Stimulated activated effector memory CD8-positive, alpha-beta T cell treated with anti-CD3 and anti-CD28 coated beads, Interleukin-12 subunit alpha, Interleukin-12 subunit beta, amount 100 ng/mL, for 72 hours (primary cell): ENCODE measurements at regions not wholly inside any gene's neighbourhood (a gene's known extent, or its start where the extent isn't known, plus 50 kb on each side); places are given as distances from the start of the nearest gene placed in this dataset.

Experiments
- ATAC-seq: fragments of 150-1000 bp; cut with Tn5 transposase; 2 replicates; pipeline ENCODE4 v1.10.0; 2021
- DNase-seq, 2 donors: peaks; one replicate each; pipeline ENCODE4 v3.0.0; 2021 to 2022; ENCODE audit warnings: low spot score in 2 of 2
- H3K27ac Mint-ChIP-seq: one replicate; pipeline ENCODE4 v1.8.0; 2022; ENCODE audit warnings: mild to moderate bottlenecking, mixed read lengths
- H3K36me3 Mint-ChIP-seq: one replicate; pipeline ENCODE4 v1.8.0; 2022; ENCODE audit warnings: mild to moderate bottlenecking, mixed read lengths
- H3K4me1 Mint-ChIP-seq: one replicate; pipeline ENCODE4 v1.8.0; 2022; ENCODE audit warnings: mixed read lengths
- H3K4me3 Mint-ChIP-seq: one replicate; pipeline ENCODE4 v1.8.0; 2022; ENCODE audit warnings: mild to moderate bottlenecking, mixed read lengths
- H3K9me3 Mint-ChIP-seq: one replicate; pipeline ENCODE4 v1.8.0; 2022; ENCODE audit warnings: mixed read lengths

GRCh38 chr9:31236344-31236743 is 1148.1 kb upstream of the ACO1 start:
- no peak overlapping the region for H3K4me3 Mint-ChIP-seq
- H3K27ac Mint-ChIP-seq, result no peak overlapping the region
- H3K36me3 Mint-ChIP-seq, result no peaks in the 10 kb centered on the region
- DNase-seq (no peak), ATAC-seq (peak; percentile 66)
- H3K9me3 Mint-ChIP-seq, result no peaks in the 10 kb centered on the region
- peaks cover 4% of the 10 kb centered on the region for H3K4me1 Mint-ChIP-seq

- Mint-ChIP-seq H3K27ac (no peak overlapping the region), H3K36me3 (no peaks in the 10 kb centered on the region), H3K9me3 (no peaks in the 10 kb centered on the region), H3K4me1 (no peaks in the 10 kb centered on the region), H3K4me3 (no peak overlapping the region)
- ATAC-seq (no peak), DNase-seq (no peak)
Measured at GRCh38 chr9:31243386-31243785, 1141.1 kb upstream of the ACO1 start.

- H3K9me3 Mint-ChIP-seq, result peaks cover 3% of the 10 kb centered on the region
- H3K4me3 Mint-ChIP-seq, result no peak overlapping the region
- no peaks in the 10 kb centered on the region for H3K36me3 Mint-ChIP-seq
- H3K27ac Mint-ChIP-seq, result no peak overlapping the region
- DNase-seq (no peak), ATAC-seq (no peak)
- H3K4me1 Mint-ChIP-seq, result no peaks in the 10 kb centered on the region
Measured at GRCh38 chr9:31248156-31248555, 1136.3 kb upstream of the ACO1 start.

GRCh38 chr9:31251386-31251785 is 1133.1 kb upstream of the ACO1 start:
- DNase-seq (no peak), ATAC-seq (no peak)
- Mint-ChIP-seq H3K4me1 (no peaks in the 10 kb centered on the region), H3K36me3 (no peaks in the 10 kb centered on the region), H3K4me3 (no peak overlapping the region), H3K27ac (no peak overlapping the region), H3K9me3 (peaks cover 5% of the 10 kb centered on the region)

- H3K36me3 Mint-ChIP-seq, result no peaks in the 10 kb centered on the region
- H3K4me3 Mint-ChIP-seq, result no peak overlapping the region
Measured at GRCh38 chr9:31253800-31254762, 1130.4 kb upstream of the ACO1 start.

GRCh38 chr9:31255211-31255610 is 1129.2 kb upstream of the ACO1 start:
- Mint-ChIP-seq H3K4me1 (no peaks in the 10 kb centered on the region), H3K36me3 (no peaks in the 10 kb centered on the region), H3K9me3 (peaks cover 5% of the 10 kb centered on the region), H3K4me3 (no peak overlapping the region), H3K27ac (no peak overlapping the region)
- DNase-seq (no peak), ATAC-seq (no peak)

More at GRCh38 chr9:31253800-31254762, 1130.4 kb upstream of the ACO1 start:
- no peak for DNase-seq
- Mint-ChIP-seq H3K9me3 (peaks cover 5% of the 10 kb centered on the region), H3K27ac (no peak overlapping the region), H3K4me1 (no peaks in the 10 kb centered on the region)
- ATAC-seq, result no peak

- no peak overlapping the region for H3K4me3 Mint-ChIP-seq
- no peaks in the 10 kb centered on the region for H3K9me3 Mint-ChIP-seq
- ATAC-seq (no peak), DNase-seq (no peak)
- H3K27ac Mint-ChIP-seq, result no peak overlapping the region
- H3K4me1 Mint-ChIP-seq, result no peaks in the 10 kb centered on the region
- H3K36me3 Mint-ChIP-seq, result no peaks in the 10 kb centered on the region
Measured at GRCh38 chr9:31259824-31260223, 1124.6 kb upstream of the ACO1 start.

- Mint-ChIP-seq H3K4me3 (no peak overlapping the region), H3K36me3 (no peaks in the 10 kb centered on the region), H3K27ac (no peak overlapping the region), H3K9me3 (no peaks in the 10 kb centered on the region), H3K4me1 (peaks cover 6% of the 10 kb centered on the region)
- DNase-seq (no peak), ATAC-seq (peak; percentile 74)
Measured at GRCh38 chr9:31272456-31273295, 1111.8 kb upstream of the ACO1 start.

- Mint-ChIP-seq H3K27ac (no peak overlapping the region), H3K9me3 (no peaks in the 10 kb centered on the region), H3K4me1 (peaks cover 6% of the 10 kb centered on the region)
Measured at GRCh38 chr9:31275419-31275818, 1109.0 kb upstream of the ACO1 start.

GRCh38 chr9:31290731-31291130 is 1093.7 kb upstream of the ACO1 start:
- Mint-ChIP-seq H3K36me3 (no peaks in the 10 kb centered on the region), H3K27ac (no peak overlapping the region), H3K4me3 (no peak overlapping the region), H3K4me1 (no peaks in the 10 kb centered on the region), H3K9me3 (no peaks in the 10 kb centered on the region)
- ATAC-seq (no peak), DNase-seq (no peak)

More at GRCh38 chr9:31275419-31275818, 1109.0 kb upstream of the ACO1 start:
- no peak overlapping the region for H3K4me3 Mint-ChIP-seq
- H3K36me3 Mint-ChIP-seq, result no peaks in the 10 kb centered on the region
- DNase-seq (no peak), ATAC-seq (no peak)

- Mint-ChIP-seq H3K27ac (no peak overlapping the region), H3K36me3 (no peaks in the 10 kb centered on the region), H3K4me3 (no peak overlapping the region), H3K4me1 (peaks cover 20% of the 10 kb centered on the region), H3K9me3 (no peaks in the 10 kb centered on the region)
- DNase-seq (no peak), ATAC-seq (peak; percentile 50)
Measured at GRCh38 chr9:31302620-31303418, 1081.6 kb upstream of the ACO1 start.

GRCh38 chr9:31304576-31304975 is 1079.9 kb upstream of the ACO1 start:
- Mint-ChIP-seq H3K4me1 (peaks cover 20% of the 10 kb centered on the region), H3K4me3 (no peak overlapping the region), H3K27ac (no peak overlapping the region), H3K36me3 (no peaks in the 10 kb centered on the region), H3K9me3 (no peaks in the 10 kb centered on the region)
- ATAC-seq, result no peak
- DNase-seq, result no peak

GRCh38 chr9:31314241-31314640 is 1070.2 kb upstream of the ACO1 start:
- Mint-ChIP-seq H3K9me3 (peaks cover 4% of the 10 kb centered on the region), H3K27ac (no peak overlapping the region), H3K4me1 (no peaks in the 10 kb centered on the region), H3K36me3 (no peaks in the 10 kb centered on the region), H3K4me3 (no peak overlapping the region)
- no peak for DNase-seq
- ATAC-seq, result no peak

GRCh38 chr9:31320494-31320893 is 1063.9 kb upstream of the ACO1 start:
- Mint-ChIP-seq H3K9me3 (no peaks in the 10 kb centered on the region), H3K36me3 (no peaks in the 10 kb centered on the region), H3K4me3 (no peak overlapping the region), H3K27ac (no peak overlapping the region), H3K4me1 (peaks cover 18% of the 10 kb centered on the region)
- ATAC-seq (no peak), DNase-seq (no peak)

GRCh38 chr9:31321256-31321655 is 1063.2 kb upstream of the ACO1 start:
- no peak overlapping the region for H3K27ac Mint-ChIP-seq

More at GRCh38 chr9:31321256-31321655, 1063.2 kb upstream of the ACO1 start:
- ATAC-seq (no peak), DNase-seq (no peak)
- Mint-ChIP-seq H3K4me3 (no peak overlapping the region), H3K36me3 (no peaks in the 10 kb centered on the region), H3K9me3 (no peaks in the 10 kb centered on the region), H3K4me1 (peaks cover 18% of the 10 kb centered on the region)
